GM13977 (cell line): ENCODE measurements at regions not wholly inside any gene's neighbourhood (a gene's known extent, or its start where the extent isn't known, plus 50 kb on each side); places are given as distances from the start of the nearest gene placed in this dataset.

Experiments
- DNase-seq: peaks from one replicate; pipeline ENCODE4 v3.0.0; 2012; ENCODE audit warnings: low spot score
- CTCF ChIP-seq: IDR thresholded peaks from 2 replicates; pipeline ENCODE4 v1.5.1; 2012; ENCODE audit warnings: mild to moderate bottlenecking, control low read depth; ENCODE audit not compliant: insufficient read depth; ENCODE audit errors: extremely low read depth, missing control alignments
- in situ Hi-C: fragments of 300-500 bp; cut with MboI; formaldehyde crosslinking; loops from one replicate; pipeline ENCODE4 v1.12.0; 2022; ENCODE audit warnings: low sequenced_read_pairs, low pct_unique_long_range_greater_than_20kb, mixed read lengths, inconsistent platforms; ENCODE audit not compliant: unreplicated experiment

DNA sequence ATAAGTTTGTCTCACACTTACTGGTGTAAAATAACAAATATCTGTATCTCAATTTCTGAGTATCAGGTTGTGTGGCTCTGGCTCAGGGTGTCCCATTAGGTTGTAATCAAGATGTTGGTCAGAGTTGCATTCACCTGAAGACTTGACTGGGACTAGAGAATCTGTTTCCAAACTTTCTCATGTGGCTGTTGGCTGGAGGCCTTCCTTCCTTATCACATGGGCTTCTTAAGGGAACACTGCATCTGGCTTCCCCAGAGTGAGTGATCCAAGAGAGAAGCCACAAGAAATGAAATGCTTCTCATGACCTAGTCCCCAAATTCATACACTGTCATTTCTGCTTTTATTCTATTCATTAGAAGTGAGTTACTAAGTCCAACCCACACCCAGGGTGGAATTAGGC, 568.4 kb upstream of the CAMK1G start:
- in situ Hi-C loops = no loop called here
- DNase-seq = no peak
- TF ChIP-seq CTCF = no peak

- DNase-seq = no peak
- no peak for TF ChIP-seq CTCF
- in situ Hi-C loops = no loop called here
Measured at GRCh38 chr1:209021622-209022021, 561.9 kb upstream of the CAMK1G start.

DNA sequence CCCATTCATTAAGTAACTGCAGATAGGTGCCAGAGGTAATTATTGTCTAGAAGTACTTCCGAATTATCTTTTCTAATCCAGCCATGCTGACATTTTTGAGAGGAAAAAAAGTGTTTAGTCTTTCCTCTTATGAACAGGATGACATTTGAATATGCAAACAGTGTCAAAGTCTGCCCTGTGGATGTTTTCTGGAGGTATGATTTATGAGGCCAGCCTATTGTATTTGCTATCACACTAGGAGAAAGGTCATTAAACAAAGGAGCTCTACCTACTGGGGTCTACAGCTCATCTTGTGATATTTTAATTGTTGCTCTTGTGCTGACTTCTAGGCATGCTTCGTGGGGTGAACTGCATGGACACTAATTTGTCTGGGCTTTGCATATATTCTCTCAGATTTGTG, 559.7 kb upstream of the CAMK1G start:
- TF ChIP-seq CTCF = no peak
- in situ Hi-C loops = no loop called here
- no peak for DNase-seq

GRCh38 chr1:209029737-209030136, 553.8 kb upstream of the CAMK1G start:
- no peak for TF ChIP-seq CTCF
- in situ Hi-C loops = no loop called here
- no peak for DNase-seq

GRCh38 chr1:209030454-209031167, 552.9 kb upstream of the CAMK1G start:
- in situ Hi-C loops = no loop called here
- TF ChIP-seq CTCF = no peak

DNA sequence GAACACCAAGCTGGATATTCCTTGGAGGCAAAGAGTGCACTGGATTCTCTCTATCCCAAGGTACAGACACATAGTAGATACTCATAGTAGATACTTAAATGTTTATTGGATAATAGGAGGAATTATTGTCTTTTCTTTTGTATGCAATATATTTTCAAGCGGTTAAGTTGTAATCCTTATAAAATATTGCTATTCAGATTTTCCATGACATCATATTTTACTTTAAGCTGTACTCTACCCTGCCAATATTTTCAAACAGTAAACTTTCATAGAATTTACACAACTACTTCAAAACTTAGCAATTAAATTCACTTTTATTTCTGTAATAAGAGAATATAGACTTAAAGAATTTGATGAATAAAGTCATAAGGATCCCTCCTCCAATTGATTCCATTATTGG, 546.5 kb upstream of the CAMK1G start:
- no peak for TF ChIP-seq CTCF
- in situ Hi-C loops = no loop called here
- no peak for DNase-seq

More at GRCh38 chr1:209030454-209031167, 552.9 kb upstream of the CAMK1G start:
- DNase-seq = no peak
